Fibroblast of lung (primary cell): ENCODE measurements at regions not wholly inside any gene's neighbourhood (a gene's known extent, or its start where the extent isn't known, plus 50 kb on each side); places are given as distances from the start of the nearest gene placed in this dataset.

Experiments used
- DNase-seq, 2 donors: peaks; one replicate each; pipeline versions ENCODE4 v3.0.0 to v3.0.0-alpha.2; 2010; ENCODE audit warnings: low read depth in 2 of 2
- H2AFZ ChIP-seq: 2 replicates; pipeline ENCODE4 v1.5.1; 2012; ENCODE audit warnings: low read length, control low read depth, inconsistent platforms
- H3K27ac ChIP-seq: 2 replicates; pipeline ENCODE4 v1.5.1; 2011; ENCODE audit warnings: low read length, control low read depth; ENCODE audit not compliant: insufficient read depth
- H3K27me3 ChIP-seq: 2 replicates; pipeline ENCODE4 v1.5.1; 2011; ENCODE audit warnings: mild to moderate bottlenecking, low read length; ENCODE audit not compliant: control insufficient read depth, insufficient read depth
- H3K36me3 ChIP-seq: 2 replicates; pipeline ENCODE4 v1.5.1; 2011; ENCODE audit warnings: low read length; ENCODE audit not compliant: control insufficient read depth, insufficient read depth
- H3K4me1 ChIP-seq: 2 replicates; pipeline ENCODE4 v1.5.1; 2011; ENCODE audit warnings: low read length; ENCODE audit not compliant: control insufficient read depth, insufficient read depth; ENCODE audit errors: extremely low read depth
- H3K4me2 ChIP-seq: 2 replicates; pipeline ENCODE4 v1.5.1; 2011; ENCODE audit warnings: low read length, control low read depth; ENCODE audit not compliant: insufficient read depth; ENCODE audit errors: extremely low read depth
- H3K4me3 ChIP-seq, 4 experiments: fragments of 200-600 bp in 1 of 4; sonication (generic) in 1 of 4; replicated peaks in 1 of 4; 2 replicates each; pipeline ENCODE4 v1.5.1; 2011 to 2016; ENCODE audit warnings: low read length in 4 of 4, low read depth in 3 of 4, mild to moderate bottlenecking in 3 of 4, control low read depth in 2 of 4, inconsistent platforms in 1 of 4, mixed read lengths in 1 of 4; ENCODE audit not compliant: insufficient read depth in 1 of 4; ENCODE audit errors: control extremely low read depth in 1 of 4
- H3K79me2 ChIP-seq: 2 replicates; pipeline ENCODE4 v1.5.1; 2012; ENCODE audit warnings: mild to moderate bottlenecking, low read length, inconsistent platforms; ENCODE audit not compliant: control insufficient read depth, insufficient read depth
- H3K9ac ChIP-seq: 2 replicates; pipeline ENCODE4 v1.5.1; 2011; ENCODE audit warnings: mild to moderate bottlenecking, low read length, control low read depth; ENCODE audit not compliant: insufficient read depth
- H3K9me3 ChIP-seq: 2 replicates; pipeline ENCODE4 v1.5.1; 2012; ENCODE audit warnings: low read depth, low read length; ENCODE audit not compliant: control insufficient read depth, insufficient read depth
- H4K20me1 ChIP-seq: 2 replicates; pipeline ENCODE4 v1.5.1; 2011; ENCODE audit warnings: low read length; ENCODE audit not compliant: control insufficient read depth, insufficient read depth; ENCODE audit errors: extremely low read depth
- EZH2 ChIP-seq: IDR thresholded peaks from 2 replicates; pipeline ENCODE4 v1.5.1; 2012; ENCODE audit warnings: low read length, control low read depth, mild to moderate bottlenecking; ENCODE audit errors: missing control alignments
- TF ChIP-seq, protein P1 (sequence below), 2 donors: IDR thresholded peaks in 1 of 2; conservative IDR thresholded peaks in 1 of 2; 1 replicate in 1 of 2; 2 replicates in 1 of 2; pipeline ENCODE4 v1.5.1; 2011 to 2012; ENCODE audit warnings: low read length in 2 of 2, control low read depth in 1 of 2, inconsistent platforms in 1 of 2, low read depth in 1 of 2, mild to moderate bottlenecking in 1 of 2

DNA sequence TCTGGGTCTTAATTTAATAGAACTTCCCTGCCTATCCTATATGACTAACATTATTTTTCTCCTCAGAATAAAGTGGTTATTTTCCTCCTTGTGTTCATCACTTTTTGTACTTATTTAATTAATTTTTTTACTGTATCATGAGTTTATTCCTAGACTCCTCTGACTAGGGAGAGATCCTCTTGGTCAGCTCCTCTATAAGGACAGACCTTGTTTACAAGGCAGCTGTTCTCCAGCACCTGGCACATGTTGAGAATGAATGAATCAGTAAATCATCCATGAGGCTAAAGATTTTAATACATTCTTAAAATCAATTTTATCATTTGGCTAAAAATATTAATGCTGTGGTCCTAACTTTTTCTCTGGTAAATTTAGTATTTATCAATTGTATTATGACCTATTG lies 139.8 kb downstream of the NUDT12 start:
- no peak for DNase-seq

DNA sequence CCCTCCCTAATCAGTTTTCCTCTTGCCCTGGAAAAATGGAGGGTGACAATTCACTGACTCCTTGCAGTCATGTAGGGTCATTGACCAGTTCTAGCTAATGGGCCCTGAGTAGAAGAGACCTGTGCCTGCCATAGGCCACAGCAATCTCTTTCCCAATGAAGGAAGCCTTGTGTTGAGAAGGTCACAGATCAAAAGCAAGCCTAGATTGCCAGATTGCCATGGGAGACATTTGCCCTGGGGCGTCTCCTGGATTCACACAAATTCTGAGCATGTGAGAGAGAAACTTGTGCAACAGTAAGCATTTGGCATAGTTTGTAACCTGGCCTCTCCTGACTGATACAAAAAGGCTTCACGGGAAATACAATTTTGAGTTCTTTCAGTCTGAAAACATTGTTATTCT lies 148.0 kb downstream of the NUDT12 start:
- no peaks in the 10 kb centered on the region for H3K79me2 ChIP-seq
- no peak overlapping the region for H3K4me3 ChIP-seq
- TF ChIP-seq, protein P1, sequence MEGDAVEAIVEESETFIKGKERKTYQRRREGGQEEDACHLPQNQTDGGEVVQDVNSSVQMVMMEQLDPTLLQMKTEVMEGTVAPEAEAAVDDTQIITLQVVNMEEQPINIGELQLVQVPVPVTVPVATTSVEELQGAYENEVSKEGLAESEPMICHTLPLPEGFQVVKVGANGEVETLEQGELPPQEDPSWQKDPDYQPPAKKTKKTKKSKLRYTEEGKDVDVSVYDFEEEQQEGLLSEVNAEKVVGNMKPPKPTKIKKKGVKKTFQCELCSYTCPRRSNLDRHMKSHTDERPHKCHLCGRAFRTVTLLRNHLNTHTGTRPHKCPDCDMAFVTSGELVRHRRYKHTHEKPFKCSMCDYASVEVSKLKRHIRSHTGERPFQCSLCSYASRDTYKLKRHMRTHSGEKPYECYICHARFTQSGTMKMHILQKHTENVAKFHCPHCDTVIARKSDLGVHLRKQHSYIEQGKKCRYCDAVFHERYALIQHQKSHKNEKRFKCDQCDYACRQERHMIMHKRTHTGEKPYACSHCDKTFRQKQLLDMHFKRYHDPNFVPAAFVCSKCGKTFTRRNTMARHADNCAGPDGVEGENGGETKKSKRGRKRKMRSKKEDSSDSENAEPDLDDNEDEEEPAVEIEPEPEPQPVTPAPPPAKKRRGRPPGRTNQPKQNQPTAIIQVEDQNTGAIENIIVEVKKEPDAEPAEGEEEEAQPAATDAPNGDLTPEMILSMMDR (conservative IDR thresholded peaks at IDR 0.05 in 1 of 2, IDR thresholded peaks at IDR 0.05 in 1 of 2; ENCODE audit: low read depth in 1 of 2, low read length in 2 of 2): no peak
- TF ChIP-seq EZH2: no peak
- no peak overlapping the region for H3K4me2 ChIP-seq
- no peak overlapping the region for H2AFZ ChIP-seq
- H3K27me3 ChIP-seq: no peaks in the 10 kb centered on the region
- no peak overlapping the region for H3K9ac ChIP-seq
- no peaks in the 10 kb centered on the region for H4K20me1 ChIP-seq
- no peak for DNase-seq
- H3K9me3 ChIP-seq: no peaks in the 10 kb centered on the region
- H3K27ac ChIP-seq: no peak overlapping the region
- no peaks in the 10 kb centered on the region for H3K36me3 ChIP-seq
- H3K4me1 ChIP-seq: no peaks in the 10 kb centered on the region

More for the DNA sequence above, 139.8 kb downstream of the NUDT12 start:
- TF ChIP-seq EZH2: no peak
- TF ChIP-seq, protein P1 (conservative IDR thresholded peaks at IDR 0.05 in 1 of 2, IDR thresholded peaks at IDR 0.05 in 1 of 2; ENCODE audit: low read depth in 1 of 2, low read length in 2 of 2): no peak
- Histone ChIP-seq H3K27me3 (no peaks in the 10 kb centered on the region), H4K20me1 (no peaks in the 10 kb centered on the region), H3K79me2 (no peaks in the 10 kb centered on the region), H3K4me3 (no peak overlapping the region), H3K27ac (no peak overlapping the region), H3K9me3 (no peaks in the 10 kb centered on the region), H3K4me1 (no peaks in the 10 kb centered on the region), H3K36me3 (no peaks in the 10 kb centered on the region), H3K9ac (no peak overlapping the region), H2AFZ (no peak overlapping the region), H3K4me2 (no peak overlapping the region)

DNA sequence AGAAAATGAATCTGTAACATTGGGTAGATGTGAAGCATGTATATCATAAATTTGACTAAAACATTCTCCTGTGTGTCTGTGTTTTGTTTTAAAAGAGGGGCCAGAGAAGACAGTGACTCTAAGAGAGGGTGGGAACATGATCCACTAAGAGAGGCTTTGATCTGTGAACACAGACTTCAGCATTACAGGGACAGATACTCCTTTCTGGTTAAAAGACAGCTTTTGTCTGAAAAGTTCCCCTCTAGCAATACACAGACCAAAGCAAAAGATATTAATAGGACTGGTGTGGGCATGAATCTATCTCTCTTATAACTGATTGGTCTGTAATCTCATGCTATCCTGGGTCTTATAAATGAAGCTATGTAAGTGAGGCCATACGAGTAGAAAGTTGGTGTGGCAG lies 150.9 kb downstream of the NUDT12 start:
- Histone ChIP-seq H3K27ac (no peak overlapping the region), H3K79me2 (no peaks in the 10 kb centered on the region), H4K20me1 (no peaks in the 10 kb centered on the region), H3K9me3 (no peaks in the 10 kb centered on the region), H2AFZ (no peak overlapping the region), H3K36me3 (no peaks in the 10 kb centered on the region), H3K9ac (no peak overlapping the region), H3K4me2 (no peak overlapping the region), H3K4me1 (no peaks in the 10 kb centered on the region), H3K4me3 (no peak overlapping the region), H3K27me3 (no peaks in the 10 kb centered on the region)
- no peak for TF ChIP-seq EZH2
- TF ChIP-seq, protein P1 (conservative IDR thresholded peaks at IDR 0.05 in 1 of 2, IDR thresholded peaks at IDR 0.05 in 1 of 2; ENCODE audit: low read depth in 1 of 2, low read length in 2 of 2): no peak
- no peak for DNase-seq
